GM12875 (cell line): ENCODE measurements at regions not wholly inside any gene's neighbourhood (a gene's known extent, or its start where the extent isn't known, plus 50 kb on each side); places are given as distances from the start of the nearest gene placed in this dataset.
"Not testable (repeated sequence)": the region's sequence is repeated elsewhere in the genome, so short reads cannot be mapped to it uniquely, and the experiment has no call there.

Experiments
- H3K4me3 ChIP-seq: one replicate; pipeline ENCODE4 v1.5.1; 2011; ENCODE audit warnings: low read depth, low read length, control low read depth
- CTCF ChIP-seq: IDR thresholded peaks from 2 replicates; pipeline ENCODE4 v1.5.1; 2011; ENCODE audit warnings: low read depth, mild to moderate bottlenecking, control low read depth, inconsistent platforms, low read length, moderate library complexity, borderline replicate concordance; ENCODE audit not compliant: insufficient read depth

- TF ChIP-seq CTCF: no peak
- no peak overlapping the region for H3K4me3 ChIP-seq
These were observed 73.9 kb downstream of the ARL6IP4 start for GRCh38 chr12:123054371-123054770.

GRCh38 chr12:123051556-123051955 is 71.1 kb downstream of the ARL6IP4 start:
- TF ChIP-seq CTCF: no peak
- no peak overlapping the region for H3K4me3 ChIP-seq

- H3K4me3 ChIP-seq: no peak overlapping the region
- TF ChIP-seq CTCF: no peak
These were observed 70.4 kb downstream of the ARL6IP4 start for GRCh38 chr12:123050913-123051312.

- TF ChIP-seq CTCF: no peak
These were observed 69.9 kb downstream of the ARL6IP4 start for GRCh38 chr12:123050331-123050831.

GRCh38 chr12:123049398-123050240 is 69.1 kb downstream of the ARL6IP4 start:
- no peak overlapping the region for H3K4me3 ChIP-seq
- TF ChIP-seq CTCF: no peak

More at GRCh38 chr12:123050331-123050831, 69.9 kb downstream of the ARL6IP4 start:
- H3K4me3 ChIP-seq: no peak overlapping the region

- H3K4me3 ChIP-seq: not testable (repeated sequence)
These were observed 67.4 kb downstream of the ARL6IP4 start for GRCh38 chr12:123047892-123048291.

GRCh38 chr12:123047289-123047688 is 66.8 kb downstream of the ARL6IP4 start:
- no peak for TF ChIP-seq CTCF
- no peak overlapping the region for H3K4me3 ChIP-seq
